Posterior vena cava (tissue), 2 donors: ENCODE measurements at regions not wholly inside any gene's neighbourhood (a gene's known extent, or its start where the extent isn't known, plus 50 kb on each side); places are given as distances from the start of the nearest gene placed in this dataset.
"Not testable (repeated sequence)": the region's sequence is repeated elsewhere in the genome, so short reads cannot be mapped to it uniquely, and the experiment has no call there.

Experiments used
- DNase-seq: peaks from one replicate; pipeline ENCODE4 v3.0.0-alpha.2; 2020; ENCODE audit warnings: low spot score
- intact Hi-C, 2 donors: fragments of 100-400 bp; cut with DNase I; formaldehyde crosslinking; loops; one replicate each; pipeline versions ENCODE4 v1.14.1 to v1.14.2; 2022 to 2023
- donor health status: DM: yes; HTN: yes; CAD: no.
- donor health status: DM: yes; HTN: yes; CAD: no.

GRCh38 chrX:139158256-139158655 is 372.3 kb upstream of the F9 start:
- intact Hi-C loops, result loop anchor here in 1 of 2 donors (1.0 kb wide), 1 partner anchor 24 kb away; no protein-coding TSS in a partner anchor
- no peak for DNase-seq

DNA sequence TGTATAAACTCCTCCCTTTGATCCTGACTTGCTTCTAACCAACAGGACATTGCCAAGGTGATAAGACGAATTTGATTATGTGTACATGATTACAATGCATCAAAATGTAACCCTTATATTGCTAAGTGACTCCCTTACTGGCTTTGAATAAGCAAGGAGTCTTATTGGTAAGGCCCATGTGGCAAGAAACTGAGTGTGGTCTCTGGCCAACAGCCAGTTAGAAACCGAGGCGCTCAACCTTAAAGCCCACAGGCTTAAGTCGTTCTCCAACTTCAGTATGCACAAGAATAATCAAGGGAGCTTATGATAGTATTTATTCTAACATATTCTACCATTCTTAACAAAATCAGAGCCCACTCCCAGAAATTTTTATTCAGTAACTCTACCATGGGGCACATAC is 374.2 kb upstream of the F9 start:
- intact Hi-C loops, result no loop called here
- no peak for DNase-seq

GRCh38 chrX:139146625-139147024 is 383.9 kb upstream of the F9 start:
- intact Hi-C loops, result not testable (repeated sequence)

GRCh38 chrX:139141370-139141769 is 389.2 kb upstream of the F9 start:
- intact Hi-C loops, result no loop called here

More at GRCh38 chrX:139146625-139147024, 383.9 kb upstream of the F9 start:
- not testable (repeated sequence) for DNase-seq

GRCh38 chrX:139134316-139134715 is 396.2 kb upstream of the F9 start:
- intact Hi-C loops, result no loop called here
- DNase-seq, result no peak

More at GRCh38 chrX:139141370-139141769, 389.2 kb upstream of the F9 start:
- DNase-seq, result no peak

GRCh38 chrX:139126493-139126892 is 404.0 kb upstream of the F9 start:
- intact Hi-C loops, result no loop called here
- DNase-seq, result no peak

- DNase-seq, result no peak
- intact Hi-C loops, result no loop called here
Observed at GRCh38 chrX:139125916-139126315, 404.6 kb upstream of the F9 start.

DNA sequence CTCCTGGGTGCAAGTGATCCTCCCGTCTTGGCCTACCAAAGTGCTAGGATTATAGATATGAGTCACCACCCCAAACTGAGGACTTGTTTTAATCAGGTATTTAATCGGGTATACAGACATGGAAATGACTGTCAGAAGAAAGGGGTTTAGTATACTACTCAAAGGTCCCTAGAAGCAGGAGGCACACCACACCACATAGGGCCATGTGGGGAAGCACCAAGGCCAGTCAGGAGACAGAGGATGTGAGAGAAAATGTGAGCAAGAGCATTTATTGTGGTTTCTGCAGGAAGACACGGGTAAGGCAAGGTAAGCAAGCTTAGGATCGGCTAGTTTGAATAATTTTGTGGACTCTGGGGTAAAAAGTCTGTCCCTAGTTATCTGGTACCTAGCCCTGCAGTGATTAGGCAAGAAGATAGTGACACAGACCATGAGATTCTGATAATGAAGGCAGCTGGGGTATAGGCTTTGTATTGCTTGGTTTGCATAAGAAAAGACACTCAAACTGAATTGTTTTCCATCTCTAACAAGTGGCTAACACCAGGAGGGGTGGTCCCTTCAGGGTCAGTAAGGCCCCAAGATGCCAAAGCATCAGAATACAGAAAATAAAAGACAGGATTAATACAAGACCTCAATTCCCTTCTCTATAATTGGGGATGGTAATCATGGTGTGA is 408.8 kb upstream of the F9 start:
- intact Hi-C loops, result no loop called here
- DNase-seq, result no peak

DNA sequence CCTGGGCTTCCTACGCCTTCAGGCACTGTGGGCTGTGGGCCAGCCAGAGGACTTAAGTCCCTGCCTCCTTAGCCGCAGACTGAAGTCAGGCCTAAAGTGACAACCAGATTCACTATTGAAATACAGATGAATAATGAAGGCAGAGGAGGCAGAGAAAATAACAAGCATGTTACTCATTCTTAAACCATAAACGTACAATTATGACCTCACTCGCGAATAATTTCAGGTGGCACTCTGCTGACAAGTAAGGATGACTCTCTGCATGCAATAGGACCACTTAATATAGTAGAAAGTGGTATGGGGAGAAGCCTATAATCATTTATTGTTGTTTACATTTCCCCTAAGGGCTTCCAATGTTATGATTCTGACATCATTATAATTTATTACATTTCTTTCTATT is 409.2 kb upstream of the FGF13 start:
- intact Hi-C loops, result no loop called here
- DNase-seq, result no peak

DNA sequence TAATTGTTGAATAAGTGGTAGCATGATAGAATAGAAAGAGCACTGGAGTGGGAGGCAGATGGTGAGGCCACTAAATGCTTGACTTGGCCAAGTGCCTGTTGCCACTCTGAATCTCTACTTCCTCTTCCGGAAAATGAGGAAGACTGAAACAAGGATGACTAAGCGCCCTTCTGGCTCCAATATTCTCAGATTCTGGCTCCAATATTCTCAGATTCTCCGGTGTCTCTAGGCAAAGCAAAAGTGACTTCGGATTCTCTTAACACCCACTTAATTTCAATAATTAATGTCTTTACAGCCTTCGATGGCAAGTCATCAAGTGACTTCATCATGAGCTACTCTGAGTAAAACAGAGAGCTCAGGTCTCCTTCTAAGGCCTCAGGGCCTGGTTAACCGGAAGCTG is 402.2 kb upstream of the FGF13 start:
- intact Hi-C loops, result no loop called here
- no peak for DNase-seq

GRCh38 chrX:139112432-139112831 is 400.9 kb upstream of the FGF13 start:
- no peak for DNase-seq
- intact Hi-C loops, result no loop called here

GRCh38 chrX:139106069-139106468 is 394.6 kb upstream of the FGF13 start:
- DNase-seq, result no peak
- intact Hi-C loops, result no loop called here

DNA sequence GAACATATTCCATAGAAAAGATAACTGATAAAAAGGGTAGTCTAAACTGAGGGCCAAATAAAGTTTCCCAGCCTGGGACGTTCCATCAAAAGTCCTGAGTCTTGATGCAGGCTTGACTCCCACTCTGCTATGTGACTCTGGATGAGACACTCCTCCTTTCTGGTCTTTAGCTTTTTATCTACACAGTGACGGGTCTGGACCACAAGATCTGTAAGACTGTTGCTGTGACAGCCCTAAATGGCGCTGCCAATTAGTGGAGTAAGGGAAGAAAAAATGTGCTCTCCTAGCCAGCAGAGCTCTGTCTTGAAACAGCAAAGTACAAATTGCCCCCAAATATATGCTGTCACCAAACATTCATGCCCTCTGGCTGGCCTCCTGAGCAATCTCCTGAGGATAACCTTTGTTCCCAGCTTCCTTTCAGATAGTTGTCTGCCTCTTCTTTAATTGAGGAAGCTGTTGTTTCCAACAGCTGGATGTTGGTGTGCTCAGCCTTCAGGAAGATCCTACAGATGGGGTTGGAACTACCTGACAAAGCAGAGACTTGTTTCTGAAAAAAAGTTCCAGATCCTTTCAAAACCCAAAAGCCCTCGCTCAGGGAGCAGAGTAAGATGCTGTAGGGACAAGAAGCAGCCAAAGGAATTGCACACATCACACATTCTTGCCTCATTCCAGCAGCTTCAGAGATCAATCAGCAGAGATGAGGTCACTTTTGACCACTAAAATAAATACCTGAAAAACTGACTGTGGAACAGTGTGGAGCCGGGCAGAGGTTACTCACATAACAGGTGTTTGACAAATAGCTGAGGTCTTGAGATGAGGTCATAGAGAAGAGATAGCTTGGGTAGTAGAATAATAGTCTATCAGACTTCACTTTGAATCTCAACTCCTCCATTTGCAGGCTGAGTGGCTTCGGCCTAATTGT is 383.4 kb upstream of the FGF13 start:
- intact Hi-C loops, result no loop called here
- no peak for DNase-seq

- intact Hi-C loops, result no loop called here
- DNase-seq, result no peak
Observed at GRCh38 chrX:139093201-139093600, 381.7 kb upstream of the FGF13 start.

DNA sequence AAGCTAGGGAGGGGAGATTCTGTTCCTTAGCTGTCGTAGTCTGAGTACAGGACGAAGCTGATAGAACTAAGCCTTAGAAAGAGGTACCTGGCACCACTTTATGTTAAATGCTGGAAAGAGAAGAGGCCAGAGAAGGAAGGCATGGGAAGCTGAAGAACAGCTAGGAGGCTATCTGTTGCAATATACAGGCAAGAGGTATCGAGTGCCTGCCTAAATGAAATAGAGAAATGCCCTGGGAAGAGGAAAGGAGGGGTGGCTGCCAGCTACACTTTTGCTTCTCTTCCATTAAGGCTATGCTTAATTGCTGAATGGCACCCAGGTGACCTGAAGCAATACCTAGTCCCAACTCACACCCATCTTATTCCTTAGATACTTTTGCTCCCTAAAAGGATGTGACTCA is 380.4 kb upstream of the FGF13 start:
- DNase-seq, result no peak
- intact Hi-C loops, result no loop called here

DNA sequence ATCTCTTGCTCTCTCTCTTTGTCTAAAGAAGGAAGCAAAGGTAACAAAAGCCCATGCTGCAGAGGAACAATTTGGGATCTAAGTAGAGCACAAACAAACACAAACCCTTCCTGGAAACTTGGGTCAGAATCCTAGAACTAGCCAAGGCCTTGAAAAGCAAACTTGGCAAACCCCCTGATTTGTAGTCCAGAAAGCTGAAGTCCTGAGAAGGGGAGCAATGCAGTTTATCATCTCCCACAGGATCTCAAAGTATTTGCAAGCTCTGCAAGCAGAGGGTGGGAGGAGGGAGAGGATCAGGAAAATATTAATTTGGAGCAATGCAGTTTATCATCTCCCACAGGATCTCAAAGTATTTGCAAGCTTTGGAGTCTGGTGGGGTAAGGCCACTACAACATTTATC is 379.5 kb upstream of the FGF13 start:
- intact Hi-C loops, result no loop called here
- no peak for DNase-seq

GRCh38 chrX:139086246-139086645 is 374.7 kb upstream of the FGF13 start:
- intact Hi-C loops, result no loop called here
- no peak for DNase-seq

DNA sequence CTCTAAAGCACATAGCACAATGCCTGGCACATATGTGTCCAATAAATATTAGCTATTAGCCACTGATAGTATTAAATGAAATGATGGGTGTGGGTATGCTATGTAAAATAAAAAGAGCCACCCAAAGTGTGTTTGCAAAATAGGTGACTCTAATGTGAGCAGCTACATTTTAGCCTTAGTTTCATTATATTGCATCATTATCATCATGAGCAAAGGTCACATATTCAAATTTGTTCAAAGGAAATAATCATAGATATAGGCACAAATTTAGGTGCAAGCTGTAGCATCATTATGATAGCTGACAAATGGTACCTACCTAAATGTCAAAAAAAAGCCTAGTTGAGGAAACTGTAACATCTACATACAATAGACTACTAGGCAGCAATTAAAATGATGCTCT is 373.9 kb upstream of the FGF13 start:
- intact Hi-C loops, result no loop called here
- no peak for DNase-seq

GRCh38 chrX:139083191-139083590 is 371.7 kb upstream of the FGF13 start:
- no peak for DNase-seq
- intact Hi-C loops, result no loop called here

DNA sequence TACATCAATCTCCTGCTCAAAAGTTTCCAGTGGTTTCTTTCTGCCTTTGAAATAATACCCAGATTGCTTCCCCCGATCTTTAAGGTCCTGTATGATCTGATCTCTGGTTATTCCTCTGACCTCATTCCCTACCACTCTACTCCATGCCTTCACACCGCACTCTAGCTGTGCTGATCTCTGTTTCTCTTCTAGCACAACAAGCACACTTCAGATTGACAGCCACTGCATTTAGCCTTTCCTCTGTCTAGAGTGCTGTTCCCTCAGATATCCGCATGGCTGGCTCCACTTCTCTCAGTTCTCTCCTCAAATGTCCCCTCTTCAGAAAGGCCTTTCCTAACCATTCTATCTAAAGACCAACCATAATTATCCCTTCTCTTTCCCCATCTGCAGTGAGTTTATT is 370.4 kb upstream of the FGF13 start:
- intact Hi-C loops, result no loop called here
- no peak for DNase-seq

- no peak for DNase-seq
- intact Hi-C loops, result no loop called here
Observed at GRCh38 chrX:139079789-139080188, 368.3 kb upstream of the FGF13 start.
